ENCODE measurements at regions not wholly inside any gene's neighbourhood (a gene's known extent, or its start where the extent isn't known, plus 50 kb on each side); places are given as distances from the start of the nearest gene placed in this dataset.

- TF ChIP-seq, protein P1, sequence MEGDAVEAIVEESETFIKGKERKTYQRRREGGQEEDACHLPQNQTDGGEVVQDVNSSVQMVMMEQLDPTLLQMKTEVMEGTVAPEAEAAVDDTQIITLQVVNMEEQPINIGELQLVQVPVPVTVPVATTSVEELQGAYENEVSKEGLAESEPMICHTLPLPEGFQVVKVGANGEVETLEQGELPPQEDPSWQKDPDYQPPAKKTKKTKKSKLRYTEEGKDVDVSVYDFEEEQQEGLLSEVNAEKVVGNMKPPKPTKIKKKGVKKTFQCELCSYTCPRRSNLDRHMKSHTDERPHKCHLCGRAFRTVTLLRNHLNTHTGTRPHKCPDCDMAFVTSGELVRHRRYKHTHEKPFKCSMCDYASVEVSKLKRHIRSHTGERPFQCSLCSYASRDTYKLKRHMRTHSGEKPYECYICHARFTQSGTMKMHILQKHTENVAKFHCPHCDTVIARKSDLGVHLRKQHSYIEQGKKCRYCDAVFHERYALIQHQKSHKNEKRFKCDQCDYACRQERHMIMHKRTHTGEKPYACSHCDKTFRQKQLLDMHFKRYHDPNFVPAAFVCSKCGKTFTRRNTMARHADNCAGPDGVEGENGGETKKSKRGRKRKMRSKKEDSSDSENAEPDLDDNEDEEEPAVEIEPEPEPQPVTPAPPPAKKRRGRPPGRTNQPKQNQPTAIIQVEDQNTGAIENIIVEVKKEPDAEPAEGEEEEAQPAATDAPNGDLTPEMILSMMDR (IDR thresholded peaks at IDR 0.05): no peak
- TF ChIP-seq EP300 (IDR thresholded peaks at IDR 0.05) (no peak), POLR2AphosphoS5 (IDR thresholded peaks at IDR 0.05) (no peak), POLR2A (IDR thresholded peaks at IDR 0.05; ENCODE audit: low read depth) (no peak)
These were observed 90.8 kb upstream of the ATL2 start for GRCh38 chr2:38467768-38468455.
